SJSA1 (cell line): ENCODE measurements at regions not wholly inside any gene's neighbourhood (a gene's known extent, or its start where the extent isn't known, plus 50 kb on each side); places are given as distances from the start of the nearest gene placed in this dataset.

Experiments used
- DNase-seq, 2 experiments: peaks; one replicate each; pipeline ENCODE4 v3.0.0-alpha.2; 2015 to 2020; ENCODE audit warnings: low spot score in 2 of 2, low read depth in 1 of 2
- H3K27ac ChIP-seq: fragments of 250-450 bp; sonication (Bioruptor Pico); 2 replicates; pipeline ENCODE4 v1.5.1; 2020; ENCODE audit warnings: mild to moderate bottlenecking, moderate library complexity
- H3K27me3 ChIP-seq: fragments of 250-450 bp; sonication (Bioruptor Pico); replicated peaks from 2 replicates; pipeline ENCODE4 v1.5.1; 2020; ENCODE audit warnings: mild to moderate bottlenecking, moderate library complexity
- H3K36me3 ChIP-seq: fragments of 250-450 bp; sonication (Bioruptor Pico); 2 replicates; pipeline ENCODE4 v1.5.1; 2020; ENCODE audit warnings: mild to moderate bottlenecking
- H3K4me1 ChIP-seq: fragments of 250-450 bp; sonication (Bioruptor Pico); replicated peaks from 2 replicates; pipeline ENCODE4 v1.6.1; 2021; ENCODE audit warnings: mild to moderate bottlenecking
- H3K4me3 ChIP-seq: fragments of 250-450 bp; sonication (Bioruptor Pico); 2 replicates; pipeline ENCODE4 v1.5.1; 2020; ENCODE audit warnings: mild to moderate bottlenecking
- H3K9me3 ChIP-seq: fragments of 250-450 bp; sonication (Bioruptor Pico); replicated peaks from 2 replicates; pipeline ENCODE4 v1.5.1; 2020; ENCODE audit warnings: mild to moderate bottlenecking

DNA sequence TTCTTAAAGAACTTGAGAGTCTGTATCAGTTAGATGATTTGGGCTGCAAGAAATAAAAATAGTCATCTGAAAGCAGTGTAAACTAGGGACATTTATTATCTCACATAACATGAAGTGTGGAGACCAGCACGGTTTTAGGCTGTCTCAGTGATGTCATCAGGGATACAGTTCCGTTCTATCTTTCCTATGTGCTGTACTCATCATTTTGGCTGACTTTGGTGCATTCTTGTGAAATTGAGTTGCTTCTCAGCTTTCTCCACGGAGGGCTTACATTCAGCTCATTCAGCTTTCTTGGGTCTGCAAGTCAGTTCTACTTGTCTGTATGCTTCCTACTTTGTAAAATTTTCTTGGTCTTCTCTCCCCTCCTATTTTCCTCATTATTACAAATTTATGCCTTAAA, 51.8 kb upstream of the LIN7C start:
- no peaks in the 10 kb centered on the region for H3K27me3 ChIP-seq
- no peaks in the 10 kb centered on the region for H3K36me3 ChIP-seq
- H3K4me1 ChIP-seq, result peaks cover 7% of the 10 kb centered on the region
- H3K9me3 ChIP-seq, result no peaks in the 10 kb centered on the region
- H3K4me3 ChIP-seq, result no peak overlapping the region
- no peak for DNase-seq
- no peak overlapping the region for H3K27ac ChIP-seq

DNA sequence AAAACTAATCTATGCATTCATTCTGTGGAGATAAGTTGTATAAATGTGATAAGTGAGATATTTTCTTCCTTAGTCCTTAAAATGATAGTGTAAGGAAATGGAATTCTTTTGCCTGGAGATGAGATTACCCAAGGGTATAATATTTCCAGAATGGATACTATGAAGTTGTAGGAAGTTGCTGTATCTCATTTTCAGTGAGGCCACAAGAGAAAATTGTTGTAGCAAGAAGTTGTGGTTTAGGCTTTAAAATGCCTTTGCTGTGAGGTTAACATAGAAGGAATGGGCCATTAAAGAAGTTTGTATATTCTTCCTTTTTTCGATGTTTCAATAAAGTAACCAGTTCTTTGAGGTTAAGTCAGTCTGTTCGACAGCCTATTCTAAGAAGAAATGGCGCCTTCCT, 50.7 kb upstream of the LIN7C start:
- Histone ChIP-seq H3K4me1 (no peaks in the 10 kb centered on the region), H3K4me3 (no peak overlapping the region), H3K9me3 (no peaks in the 10 kb centered on the region), H3K27ac (no peak overlapping the region), H3K27me3 (no peaks in the 10 kb centered on the region), H3K36me3 (no peaks in the 10 kb centered on the region)
- peak in 1 of 2 experiments; percentile 10 for DNase-seq
